ENCODE measurements at regions not wholly inside any gene's neighbourhood (a gene's known extent, or its start where the extent isn't known, plus 50 kb on each side); places are given as distances from the start of the nearest gene placed in this dataset.

DNA sequence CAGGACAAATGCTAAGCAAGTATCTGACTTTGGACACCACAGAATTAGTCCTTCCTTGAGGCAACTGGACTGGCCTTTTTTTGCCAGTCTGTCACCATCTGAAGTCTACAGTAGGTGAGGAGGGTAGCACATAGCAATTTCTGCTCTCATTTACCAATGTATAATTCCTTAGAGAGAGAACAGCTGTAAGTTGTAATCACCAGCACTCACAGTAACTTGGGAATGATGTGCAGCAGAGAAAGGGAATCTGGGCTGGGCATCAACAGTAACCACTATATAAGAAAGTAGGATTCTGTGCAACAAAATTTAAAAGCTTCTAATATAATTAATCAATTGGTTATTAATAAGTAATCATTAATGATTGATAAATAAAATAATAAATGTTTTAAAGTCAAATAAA is 86.3 kb upstream of the FAT3 start:
- Histone ChIP-seq H3K27ac (replicated peaks in 1 of 4) (no peak overlapping the region), H3K9me3 (no peaks in the 10 kb centered on the region), H3K27me3 (no peaks in the 10 kb centered on the region), H3K4me3 (no peak overlapping the region), H3K4me1 (peaks cover 0 to 8% (median 0%) of the 10 kb centered on the region in 4 donors), H3K36me3 (no peaks in the 10 kb centered on the region)
- DNase-seq (ENCODE audit: extremely low spot score): no peak
- TF ChIP-seq EP300 (IDR thresholded peaks at IDR 0.05): no peak
- no peak for TF ChIP-seq POLR2A (IDR thresholded peaks at IDR 0.05; ENCODE audit: low read depth)
- no peak for TF ChIP-seq POLR2AphosphoS5 (IDR thresholded peaks at IDR 0.05)
- TF ChIP-seq, protein P1, sequence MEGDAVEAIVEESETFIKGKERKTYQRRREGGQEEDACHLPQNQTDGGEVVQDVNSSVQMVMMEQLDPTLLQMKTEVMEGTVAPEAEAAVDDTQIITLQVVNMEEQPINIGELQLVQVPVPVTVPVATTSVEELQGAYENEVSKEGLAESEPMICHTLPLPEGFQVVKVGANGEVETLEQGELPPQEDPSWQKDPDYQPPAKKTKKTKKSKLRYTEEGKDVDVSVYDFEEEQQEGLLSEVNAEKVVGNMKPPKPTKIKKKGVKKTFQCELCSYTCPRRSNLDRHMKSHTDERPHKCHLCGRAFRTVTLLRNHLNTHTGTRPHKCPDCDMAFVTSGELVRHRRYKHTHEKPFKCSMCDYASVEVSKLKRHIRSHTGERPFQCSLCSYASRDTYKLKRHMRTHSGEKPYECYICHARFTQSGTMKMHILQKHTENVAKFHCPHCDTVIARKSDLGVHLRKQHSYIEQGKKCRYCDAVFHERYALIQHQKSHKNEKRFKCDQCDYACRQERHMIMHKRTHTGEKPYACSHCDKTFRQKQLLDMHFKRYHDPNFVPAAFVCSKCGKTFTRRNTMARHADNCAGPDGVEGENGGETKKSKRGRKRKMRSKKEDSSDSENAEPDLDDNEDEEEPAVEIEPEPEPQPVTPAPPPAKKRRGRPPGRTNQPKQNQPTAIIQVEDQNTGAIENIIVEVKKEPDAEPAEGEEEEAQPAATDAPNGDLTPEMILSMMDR (IDR thresholded peaks at IDR 0.05): no peak
- intact Hi-C loops (cut with DNase I): no loop called here

DNA sequence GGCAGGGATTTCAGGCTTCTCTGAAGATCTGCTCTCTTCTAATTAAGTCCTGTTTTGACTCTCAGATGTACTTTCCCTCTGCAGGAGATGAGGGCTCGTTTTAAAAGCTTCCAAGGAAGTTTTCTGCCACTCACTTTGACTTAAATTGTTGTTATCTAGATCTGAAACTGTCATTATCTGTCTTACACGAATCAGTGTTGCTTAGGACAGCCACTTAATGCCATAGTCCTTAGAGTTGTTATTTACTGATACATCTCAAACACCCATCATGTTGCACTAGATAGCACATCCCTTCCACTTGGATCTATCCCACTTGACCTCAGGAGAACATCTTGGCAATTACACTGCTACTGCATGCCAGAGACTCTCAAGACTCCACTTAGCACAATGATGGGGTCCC is 86.9 kb upstream of the FAT3 start:
- H3K4me3 ChIP-seq: no peak overlapping the region
- intact Hi-C loops (cut with DNase I): no loop called here
- H3K4me1 ChIP-seq: peaks cover 0 to 8% (median 0%) of the 10 kb centered on the region in 4 donors
- no peaks in the 10 kb centered on the region for H3K36me3 ChIP-seq
- TF ChIP-seq POLR2A (IDR thresholded peaks at IDR 0.05; ENCODE audit: low read depth) (no peak), POLR2AphosphoS5 (IDR thresholded peaks at IDR 0.05) (no peak), EP300 (IDR thresholded peaks at IDR 0.05) (no peak)
- TF ChIP-seq, protein P1 (IDR thresholded peaks at IDR 0.05): no peak
- 67% methylated on average over 2 of the region's 2 CpGs for WGBS
- no peaks in the 10 kb centered on the region for H3K9me3 ChIP-seq
- no peaks in the 10 kb centered on the region for H3K27me3 ChIP-seq
- no peak for DNase-seq (ENCODE audit: extremely low spot score)
- no peak overlapping the region for H3K27ac ChIP-seq (replicated peaks in 1 of 4)

DNA sequence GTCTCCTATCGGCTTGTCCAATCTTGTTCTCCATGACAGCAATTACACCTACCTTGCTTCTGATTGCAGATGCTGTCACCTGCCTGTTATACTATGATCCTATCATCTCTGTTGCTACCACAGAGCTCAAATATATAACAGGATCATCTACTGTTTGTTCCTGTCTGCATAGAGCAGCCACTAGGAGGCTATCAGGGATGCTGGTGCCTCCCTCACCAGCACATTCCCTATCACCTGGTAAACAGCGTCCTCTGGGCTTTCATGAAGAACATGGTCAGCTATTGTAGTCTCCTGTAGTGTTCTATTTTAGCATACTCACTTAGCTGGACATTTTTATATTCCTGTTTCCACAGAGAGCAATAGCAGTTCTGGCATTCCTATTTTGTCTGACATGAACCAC is 87.8 kb upstream of the FAT3 start:
- no peaks in the 10 kb centered on the region for H3K27me3 ChIP-seq
- H3K36me3 ChIP-seq: no peaks in the 10 kb centered on the region
- 73% methylated on average over 2 of the region's 2 CpGs for WGBS
- no peaks in the 10 kb centered on the region for H3K9me3 ChIP-seq
- intact Hi-C loops (cut with DNase I): no loop called here
- H3K4me1 ChIP-seq: peaks cover 0 to 8% (median 0%) of the 10 kb centered on the region in 4 donors
- TF ChIP-seq POLR2A (IDR thresholded peaks at IDR 0.05; ENCODE audit: low read depth): no peak
- TF ChIP-seq, protein P1 (IDR thresholded peaks at IDR 0.05): peak in 2 of 3 experiments; percentile 19 to 23
- H3K27ac ChIP-seq (replicated peaks in 1 of 4): no peak overlapping the region
- H3K4me3 ChIP-seq: no peak overlapping the region
- no peak for DNase-seq (ENCODE audit: extremely low spot score)

DNA sequence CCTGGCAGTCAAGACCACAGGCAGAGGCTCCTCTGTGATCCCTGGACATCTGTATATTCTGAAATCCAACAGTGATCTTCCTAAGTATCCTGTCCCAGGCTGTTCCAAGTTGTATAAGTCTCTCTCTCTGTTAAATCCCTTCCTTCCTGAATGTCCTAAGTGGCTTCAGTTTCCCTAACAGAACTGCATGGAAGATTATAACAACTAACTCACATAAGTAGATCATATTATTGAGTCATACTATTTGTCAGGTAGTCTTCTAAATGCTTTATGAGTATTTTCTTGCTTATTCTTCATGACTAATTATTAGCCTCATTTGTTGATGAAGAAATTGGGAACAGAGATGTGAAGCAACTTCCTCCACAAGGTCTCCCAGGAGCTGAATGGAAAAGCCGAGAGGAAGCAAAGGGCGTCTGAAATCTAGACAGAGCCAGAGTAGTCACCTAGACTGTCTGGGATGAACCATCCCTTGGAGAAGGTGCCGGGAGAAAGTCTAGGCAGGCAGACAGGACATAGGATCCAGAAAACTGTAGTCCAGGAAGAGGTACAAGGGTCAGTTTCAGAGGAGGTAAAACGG is 93.2 kb upstream of the FAT3 start:
- H3K4me3 ChIP-seq: no peak overlapping the region
- WGBS: 63% methylated on average over 4 of the region's 4 CpGs
- H3K27ac ChIP-seq (replicated peaks in 1 of 4): no peak overlapping the region
- DNase-seq (ENCODE audit: extremely low spot score): no peak
- H3K27me3 ChIP-seq: no peaks in the 10 kb centered on the region
- H3K4me1 ChIP-seq: peaks cover 0 to 6% (median 0%) of the 10 kb centered on the region in 4 donors
- TF ChIP-seq, protein P1 (IDR thresholded peaks at IDR 0.05): no peak
- TF ChIP-seq POLR2A (IDR thresholded peaks at IDR 0.05; ENCODE audit: low read depth) (no peak), EP300 (IDR thresholded peaks at IDR 0.05) (no peak), POLR2AphosphoS5 (IDR thresholded peaks at IDR 0.05) (no peak)
- no peaks in the 10 kb centered on the region for H3K36me3 ChIP-seq
- intact Hi-C loops (cut with DNase I): no loop called here
- no peaks in the 10 kb centered on the region for H3K9me3 ChIP-seq

DNA sequence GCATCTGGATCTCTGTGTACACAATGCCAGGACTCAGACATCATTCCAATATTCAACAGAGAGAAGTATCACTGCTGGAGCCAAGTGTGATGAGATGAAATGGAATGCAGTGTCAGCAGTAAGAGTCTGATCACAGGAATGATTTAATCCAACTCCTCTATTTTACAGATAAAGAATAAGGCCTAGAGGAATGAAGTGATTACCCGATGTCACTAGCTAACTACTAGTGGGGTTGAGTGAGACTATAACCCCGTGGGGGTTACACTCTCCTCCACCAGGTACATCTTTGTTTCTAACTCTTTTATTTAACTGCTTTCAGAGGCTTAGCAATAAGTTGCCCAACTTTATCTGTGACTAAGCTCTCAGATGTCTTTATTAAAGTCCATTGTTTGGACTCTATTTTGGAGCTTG is 94.2 kb upstream of the FAT3 start:
- TF ChIP-seq, protein P1 (IDR thresholded peaks at IDR 0.05): no peak
- TF ChIP-seq EP300 (IDR thresholded peaks at IDR 0.05) (no peak), POLR2AphosphoS5 (IDR thresholded peaks at IDR 0.05) (no peak), POLR2A (IDR thresholded peaks at IDR 0.05; ENCODE audit: low read depth) (no peak)
- intact Hi-C loops (cut with DNase I): no loop called here
- WGBS: 29% methylated on average over 2 of the region's 2 CpGs
- no peak overlapping the region for H3K27ac ChIP-seq (replicated peaks in 1 of 4)
- H3K27me3 ChIP-seq: no peaks in the 10 kb centered on the region
- H3K4me3 ChIP-seq: no peak overlapping the region
- H3K9me3 ChIP-seq: no peaks in the 10 kb centered on the region
- H3K4me1 ChIP-seq: peaks cover 0 to 6% (median 0%) of the 10 kb centered on the region in 4 donors
- DNase-seq (ENCODE audit: extremely low spot score): no peak
- no peaks in the 10 kb centered on the region for H3K36me3 ChIP-seq
